ENCODE measurements at regions not wholly inside any gene's neighbourhood (a gene's known extent, or its start where the extent isn't known, plus 50 kb on each side); places are given as distances from the start of the nearest gene placed in this dataset.

- Histone ChIP-seq H2AK5ac (ENCODE audit: low read depth, low read length) (no peak overlapping the region), H4K8ac (ENCODE audit: low read depth, low read length) (no peak overlapping the region), H3K4me3 (ENCODE audit: low read length in 2 of 2) (no peak overlapping the region), H3K4ac (ENCODE audit: low read length) (no peak overlapping the region), H2BK120ac (ENCODE audit: low read depth, low read length) (no peak overlapping the region), H3K18ac (ENCODE audit: low read length) (no peak overlapping the region), H3K4me2 (ENCODE audit: insufficient read depth, low read length, poor library complexity, severe bottlenecking) (no peak overlapping the region), H2BK15ac (ENCODE audit: low read length) (no peak overlapping the region), H3K4me1 (ENCODE audit: control insufficient read depth in 2 of 2, insufficient read depth in 1 of 2, low read depth in 1 of 2, low read length in 2 of 2) (peaks cover 0 to 1% of the 10 kb centered on the region in 2 donors), H3K14ac (ENCODE audit: low read length) (no peak overlapping the region), H2BK5ac (ENCODE audit: low read length) (no peak overlapping the region), H2BK12ac (ENCODE audit: low read length) (no peak overlapping the region), H3K9ac (ENCODE audit: low read depth, low read length, poor library complexity) (no peak overlapping the region), H3K27ac (replicated peaks; ENCODE audit: low read length) (no peak overlapping the region), H3K23ac (ENCODE audit: low read depth, low read length, poor library complexity) (no peak overlapping the region), H3K79me1 (ENCODE audit: low read depth, low read length) (no peaks in the 10 kb centered on the region), H3K9me3 (replicated peaks in 1 of 2; ENCODE audit: control insufficient read depth in 2 of 2, insufficient read depth in 1 of 2, low read depth in 1 of 2, low read length in 2 of 2) (peaks cover 0 to 18% of the 10 kb centered on the region in 2 donors), H2AFZ (ENCODE audit: low read length) (no peak overlapping the region), H3K36me3 (replicated peaks in 1 of 2; ENCODE audit: control insufficient read depth in 2 of 2, insufficient read depth in 2 of 2, low read length in 2 of 2) (no peaks in the 10 kb centered on the region), H3K27me3 (ENCODE audit: control insufficient read depth in 3 of 3, insufficient read depth in 3 of 3, low read depth in 1 of 3, low read length in 3 of 3) (no peaks in the 10 kb centered on the region), H4K91ac (ENCODE audit: low read depth, low read length, poor library complexity) (no peak overlapping the region)
- DNase-seq (ENCODE audit: low spot score): no peak
- no CpG with 5 or more reads among the region's 21 CpGs for WGBS, 2 donors (ENCODE audit: extremely low coverage in 2 of 2, insufficient read length in 2 of 2, insufficient replicate concordance in 1 of 2)
These were observed 127.8 kb upstream of the RFLNA start for GRCh38 chr12:124167141-124167540.

GRCh38 chr12:124168016-124168786, 126.7 kb upstream of the RFLNA start:
- H3K27me3 ChIP-seq (ENCODE audit: control insufficient read depth in 3 of 3, insufficient read depth in 3 of 3, low read depth in 1 of 3, low read length in 3 of 3): no peaks in the 10 kb centered on the region
- no peak overlapping the region for H3K23ac ChIP-seq (ENCODE audit: low read depth, low read length, poor library complexity)
- H3K4ac ChIP-seq (ENCODE audit: low read length): no peak overlapping the region
- H3K4me1 ChIP-seq (ENCODE audit: control insufficient read depth in 2 of 2, insufficient read depth in 1 of 2, low read depth in 1 of 2, low read length in 2 of 2): no peaks in the 10 kb centered on the region
- no peak overlapping the region for H4K91ac ChIP-seq (ENCODE audit: low read depth, low read length, poor library complexity)
- H3K4me3 ChIP-seq (ENCODE audit: low read length in 2 of 2): no peak overlapping the region
- no CpG with 5 or more reads among the region's 8 CpGs for WGBS, 2 donors (ENCODE audit: extremely low coverage in 2 of 2, insufficient read length in 2 of 2, insufficient replicate concordance in 1 of 2)
- no peak overlapping the region for H2AFZ ChIP-seq (ENCODE audit: low read length)
- H3K79me1 ChIP-seq (ENCODE audit: low read depth, low read length): no peaks in the 10 kb centered on the region
- no peak overlapping the region for H3K9ac ChIP-seq (ENCODE audit: low read depth, low read length, poor library complexity)
- no peak overlapping the region for H4K8ac ChIP-seq (ENCODE audit: low read depth, low read length)
- H2BK12ac ChIP-seq (ENCODE audit: low read length): no peak overlapping the region
- H3K36me3 ChIP-seq (replicated peaks in 1 of 2; ENCODE audit: control insufficient read depth in 2 of 2, insufficient read depth in 2 of 2, low read length in 2 of 2): no peaks in the 10 kb centered on the region
- DNase-seq (ENCODE audit: low spot score): no peak
- no peak overlapping the region for H3K18ac ChIP-seq (ENCODE audit: low read length)
- peaks cover 0 to 19% of the 10 kb centered on the region in 2 donors for H3K9me3 ChIP-seq (replicated peaks in 1 of 2; ENCODE audit: control insufficient read depth in 2 of 2, insufficient read depth in 1 of 2, low read depth in 1 of 2, low read length in 2 of 2)
- H3K4me2 ChIP-seq (ENCODE audit: insufficient read depth, low read length, poor library complexity, severe bottlenecking): no peak overlapping the region
- no peak overlapping the region for H2BK120ac ChIP-seq (ENCODE audit: low read depth, low read length)
- H2BK5ac ChIP-seq (ENCODE audit: low read length): no peak overlapping the region
- H2BK15ac ChIP-seq (ENCODE audit: low read length): no peak overlapping the region
- no peak overlapping the region for H2AK5ac ChIP-seq (ENCODE audit: low read depth, low read length)
- no peak overlapping the region for H3K27ac ChIP-seq (replicated peaks; ENCODE audit: low read length)
- H3K14ac ChIP-seq (ENCODE audit: low read length): no peak overlapping the region

- DNase-seq (ENCODE audit: low spot score): no peak
- Histone ChIP-seq H3K4me3 (ENCODE audit: low read length in 2 of 2) (no peak overlapping the region), H3K27ac (replicated peaks; ENCODE audit: low read length) (no peak overlapping the region), H3K4me1 (ENCODE audit: control insufficient read depth in 2 of 2, insufficient read depth in 1 of 2, low read depth in 1 of 2, low read length in 2 of 2) (no peaks in the 10 kb centered on the region), H3K4ac (ENCODE audit: low read length) (no peak overlapping the region), H2BK15ac (ENCODE audit: low read length) (no peak overlapping the region), H3K9me3 (replicated peaks in 1 of 2; ENCODE audit: control insufficient read depth in 2 of 2, insufficient read depth in 1 of 2, low read depth in 1 of 2, low read length in 2 of 2) (peaks cover 0 to 15% of the 10 kb centered on the region in 2 donors), H2AK5ac (ENCODE audit: low read depth, low read length) (no peak overlapping the region), H3K4me2 (ENCODE audit: insufficient read depth, low read length, poor library complexity, severe bottlenecking) (no peak overlapping the region), H2BK12ac (ENCODE audit: low read length) (no peak overlapping the region), H2AFZ (ENCODE audit: low read length) (no peak overlapping the region), H3K23ac (ENCODE audit: low read depth, low read length, poor library complexity) (no peak overlapping the region), H4K8ac (ENCODE audit: low read depth, low read length) (no peak overlapping the region), H4K91ac (ENCODE audit: low read depth, low read length, poor library complexity) (no peak overlapping the region), H2BK5ac (ENCODE audit: low read length) (no peak overlapping the region), H3K18ac (ENCODE audit: low read length) (peak overlapping the region; percentile 15), H3K9ac (ENCODE audit: low read depth, low read length, poor library complexity) (no peak overlapping the region), H3K79me1 (ENCODE audit: low read depth, low read length) (no peaks in the 10 kb centered on the region), H2BK120ac (ENCODE audit: low read depth, low read length) (no peak overlapping the region), H3K14ac (ENCODE audit: low read length) (no peak overlapping the region), H3K27me3 (ENCODE audit: control insufficient read depth in 3 of 3, insufficient read depth in 3 of 3, low read depth in 1 of 3, low read length in 3 of 3) (no peaks in the 10 kb centered on the region), H3K36me3 (replicated peaks in 1 of 2; ENCODE audit: control insufficient read depth in 2 of 2, insufficient read depth in 2 of 2, low read length in 2 of 2) (no peaks in the 10 kb centered on the region)
- WGBS, 2 donors (ENCODE audit: extremely low coverage in 2 of 2, insufficient read length in 2 of 2, insufficient replicate concordance in 1 of 2): no CpG with 5 or more reads among the region's 4 CpGs
These were observed 125.2 kb upstream of the RFLNA start for GRCh38 chr12:124169577-124170284.

- H3K4me1 ChIP-seq (ENCODE audit: control insufficient read depth in 2 of 2, insufficient read depth in 1 of 2, low read depth in 1 of 2, low read length in 2 of 2): no peaks in the 10 kb centered on the region
- DNase-seq (ENCODE audit: low spot score): no peak
- H2AFZ ChIP-seq (ENCODE audit: low read length): no peak overlapping the region
- H3K36me3 ChIP-seq (replicated peaks in 1 of 2; ENCODE audit: control insufficient read depth in 2 of 2, insufficient read depth in 2 of 2, low read length in 2 of 2): no peaks in the 10 kb centered on the region
- H3K4me2 ChIP-seq (ENCODE audit: insufficient read depth, low read length, poor library complexity, severe bottlenecking): no peak overlapping the region
- no peak overlapping the region for H3K27ac ChIP-seq (replicated peaks; ENCODE audit: low read length)
- H2BK120ac ChIP-seq (ENCODE audit: low read depth, low read length): no peak overlapping the region
- H3K27me3 ChIP-seq (ENCODE audit: control insufficient read depth in 3 of 3, insufficient read depth in 3 of 3, low read depth in 1 of 3, low read length in 3 of 3): peaks cover 0 to 2% (median 0%) of the 10 kb centered on the region in 3 experiments
- no peak overlapping the region for H3K9ac ChIP-seq (ENCODE audit: low read depth, low read length, poor library complexity)
- no peak overlapping the region for H4K8ac ChIP-seq (ENCODE audit: low read depth, low read length)
- no peak overlapping the region for H3K23ac ChIP-seq (ENCODE audit: low read depth, low read length, poor library complexity)
- H3K4me3 ChIP-seq (ENCODE audit: low read length in 2 of 2): no peak overlapping the region
- WGBS, 2 donors (ENCODE audit: extremely low coverage in 2 of 2, insufficient read length in 2 of 2, insufficient replicate concordance in 1 of 2): no CpG with 5 or more reads among the region's 5 CpGs
- no peaks in the 10 kb centered on the region for H3K79me1 ChIP-seq (ENCODE audit: low read depth, low read length)
- peaks cover 0 to 12% of the 10 kb centered on the region in 2 donors for H3K9me3 ChIP-seq (replicated peaks in 1 of 2; ENCODE audit: control insufficient read depth in 2 of 2, insufficient read depth in 1 of 2, low read depth in 1 of 2, low read length in 2 of 2)
- H2AK5ac ChIP-seq (ENCODE audit: low read depth, low read length): no peak overlapping the region
- H2BK15ac ChIP-seq (ENCODE audit: low read length): no peak overlapping the region
- H4K91ac ChIP-seq (ENCODE audit: low read depth, low read length, poor library complexity): no peak overlapping the region
- no peak overlapping the region for H3K4ac ChIP-seq (ENCODE audit: low read length)
- no peak overlapping the region for H2BK12ac ChIP-seq (ENCODE audit: low read length)
- H3K14ac ChIP-seq (ENCODE audit: low read length): no peak overlapping the region
- H3K18ac ChIP-seq (ENCODE audit: low read length): no peak overlapping the region
- no peak overlapping the region for H2BK5ac ChIP-seq (ENCODE audit: low read length)
These were observed 124.1 kb upstream of the RFLNA start for GRCh38 chr12:124170760-124171159.
